NCI-H82 (cell line): ENCODE measurements at regions not wholly inside any gene's neighbourhood (a gene's known extent, or its start where the extent isn't known, plus 50 kb on each side); places are given as distances from the start of the nearest gene placed in this dataset.

Source experiments
- DNase-seq: peaks from one replicate; lab custom pipeline; 2025; lab: John Stamatoyannopoulos, UW

- no peak for DNase-seq
Observed at GRCh38 chr5:167816864-167817263, 474.6 kb upstream of the WWC1 start.

- no peak for DNase-seq
Observed at GRCh38 chr5:167819406-167819805, 472.0 kb upstream of the WWC1 start.

GRCh38 chr5:167820101-167820990, 471.1 kb upstream of the WWC1 start:
- peak; percentile 97 for DNase-seq

- DNase-seq, result no peak
Observed at GRCh38 chr5:167821151-167821550, 470.3 kb upstream of the WWC1 start.

GRCh38 chr5:167821669-167822068, 469.8 kb upstream of the WWC1 start:
- DNase-seq, result no peak

- no peak for DNase-seq
Observed at GRCh38 chr5:167822241-167822640, 469.2 kb upstream of the WWC1 start.

- no peak for DNase-seq
Observed at GRCh38 chr5:167823405-167823804, 468.0 kb upstream of the WWC1 start.

- no peak for DNase-seq
Observed at GRCh38 chr5:167827766-167828165, 463.7 kb upstream of the WWC1 start.

GRCh38 chr5:167831754-167832504, 459.5 kb upstream of the WWC1 start:
- peak; percentile 77 for DNase-seq

GRCh38 chr5:167832609-167833008, 458.8 kb upstream of the WWC1 start:
- DNase-seq, result no peak

GRCh38 chr5:167833456-167833855, 458.0 kb upstream of the WWC1 start:
- no peak for DNase-seq

- DNase-seq, result no peak
Observed at GRCh38 chr5:167835146-167835545, 456.3 kb upstream of the WWC1 start.

- no peak for DNase-seq
Observed at GRCh38 chr5:167837127-167837526, 454.3 kb upstream of the WWC1 start.

- DNase-seq, result no peak
Observed at GRCh38 chr5:167839065-167839464, 452.4 kb upstream of the WWC1 start.

- DNase-seq, result no peak
Observed at GRCh38 chr5:167840527-167841130, 450.8 kb upstream of the WWC1 start.

- no peak for DNase-seq
Observed at GRCh38 chr5:167843881-167844572, 447.4 kb upstream of the WWC1 start.

- DNase-seq, result no peak
Observed at GRCh38 chr5:167845952-167846351, 445.5 kb upstream of the WWC1 start.

GRCh38 chr5:167849874-167850273, 441.6 kb upstream of the WWC1 start:
- no peak for DNase-seq

- DNase-seq, result no peak
Observed at GRCh38 chr5:167850911-167851310, 440.5 kb upstream of the WWC1 start.

- DNase-seq, result no peak
Observed at GRCh38 chr5:167851416-167851815, 440.0 kb upstream of the WWC1 start.

GRCh38 chr5:167852515-167852914, 438.9 kb upstream of the WWC1 start:
- no peak for DNase-seq

- no peak for DNase-seq
Observed at GRCh38 chr5:167853421-167853820, 438.0 kb upstream of the WWC1 start.
